Keratinocyte (primary cell): ENCODE measurements at regions not wholly inside any gene's neighbourhood (a gene's known extent, or its start where the extent isn't known, plus 50 kb on each side); places are given as distances from the start of the nearest gene placed in this dataset.

Source experiments
- DNase-seq: peaks from one replicate; pipeline ENCODE4 v3.0.0-alpha.2; 2011; ENCODE audit warnings: low read depth, missing footprints, low spot score
- FAIRE-seq: peaks from 2 replicates; lab custom pipeline; 2011; peaks lifted over from hg19 to GRCh38; lab: Jason Lieb, UNC
- H2AFZ ChIP-seq: 2 replicates; pipeline ENCODE4 v1.6.0; 2012; ENCODE audit warnings: low read length, control low read depth, inconsistent platforms; ENCODE audit not compliant: control insufficient read depth
- H3K27ac ChIP-seq: 2 replicates; pipeline ENCODE4 v1.5.1; 2011; ENCODE audit warnings: low read length; ENCODE audit not compliant: control insufficient read depth, insufficient read depth
- H3K27me3 ChIP-seq: 3 replicates; pipeline ENCODE4 v1.6.0; 2011; ENCODE audit warnings: low read length; ENCODE audit not compliant: control insufficient read depth, insufficient read depth; ENCODE audit errors: extremely low read depth
- H3K36me3 ChIP-seq, 2 experiments: 2 replicates in 1 of 2; 3 replicates in 1 of 2; pipeline ENCODE4 v1.5.1; 2011; ENCODE audit warnings: low read length in 2 of 2, mild to moderate bottlenecking in 1 of 2; ENCODE audit not compliant: control insufficient read depth in 2 of 2, insufficient read depth in 2 of 2; ENCODE audit errors: extremely low read depth in 1 of 2
- H3K4me1 ChIP-seq: 3 replicates; pipeline ENCODE4 v1.5.1; 2011; ENCODE audit warnings: low read length; ENCODE audit not compliant: control insufficient read depth, insufficient read depth; ENCODE audit errors: extremely low read depth
- H3K4me2 ChIP-seq: 3 replicates; pipeline ENCODE4 v1.6.0; 2011; ENCODE audit warnings: low read depth, low read length; ENCODE audit not compliant: control insufficient read depth, insufficient read depth; ENCODE audit errors: extremely low read depth
- H3K4me3 ChIP-seq, 3 experiments: fragments of 200-600 bp in 1 of 3; sonication (generic) in 1 of 3; 2 replicates in 2 of 3; 3 replicates in 1 of 3; pipeline ENCODE4 v1.5.1; 2011 to 2016; ENCODE audit warnings: low read length in 3 of 3, mild to moderate bottlenecking in 3 of 3, control low read depth in 2 of 3, inconsistent platforms in 1 of 3, low read depth in 1 of 3, mixed read lengths in 1 of 3, mixed run types in 1 of 3, moderate library complexity in 1 of 3; ENCODE audit not compliant: control insufficient read depth in 2 of 3, insufficient read depth in 2 of 3; ENCODE audit errors: extremely low read depth in 1 of 3
- H3K79me2 ChIP-seq: 2 replicates; pipeline ENCODE4 v1.6.0; 2012; ENCODE audit warnings: low read length; ENCODE audit not compliant: control insufficient read depth, insufficient read depth
- H3K9ac ChIP-seq: 3 replicates; pipeline ENCODE4 v1.6.0; 2011; ENCODE audit warnings: low read length; ENCODE audit not compliant: control insufficient read depth, insufficient read depth; ENCODE audit errors: extremely low read depth
- H3K9me1 ChIP-seq: 3 replicates; pipeline ENCODE4 v1.6.0; 2011; ENCODE audit warnings: low read length; ENCODE audit not compliant: control insufficient read depth, insufficient read depth; ENCODE audit errors: extremely low read depth
- H3K9me3 ChIP-seq: 2 replicates; pipeline ENCODE4 v1.5.1; 2012; ENCODE audit warnings: low read depth, low read length; ENCODE audit not compliant: control insufficient read depth
- H4K20me1 ChIP-seq: 3 replicates; pipeline ENCODE4 v1.6.0; 2011; ENCODE audit warnings: low read length; ENCODE audit not compliant: control insufficient read depth, insufficient read depth; ENCODE audit errors: extremely low read depth
- CTCF ChIP-seq, 3 experiments: IDR thresholded peaks in 1 of 3; conservative IDR thresholded peaks in 1 of 3; optimal IDR thresholded peaks in 1 of 3; 2 replicates in 2 of 3; 3 replicates in 1 of 3; pipeline versions ENCODE3 to v1.5.1; 2011; ENCODE audit warnings: low read length in 3 of 3, mild to moderate bottlenecking in 3 of 3, moderate library complexity in 2 of 3, control low read depth in 1 of 3, inconsistent platforms in 1 of 3; ENCODE audit not compliant: insufficient read depth in 2 of 3; ENCODE audit errors: extremely low read depth in 1 of 3
- EZH2 ChIP-seq: IDR thresholded peaks from one replicate; pipeline ENCODE4 v1.6.1; 2012; ENCODE audit warnings: inconsistent platforms, mild to moderate bottlenecking, low read length, moderate library complexity
- dilution Hi-C: fragments of 300-500 bp; cut with MboI; formaldehyde crosslinking; loops from one replicate; pipeline ENCODE4 v1.7.0; 2020; ENCODE audit warnings: low sequenced_read_pairs; ENCODE audit not compliant: extremely low pct_ligation_motif_present

DNA sequence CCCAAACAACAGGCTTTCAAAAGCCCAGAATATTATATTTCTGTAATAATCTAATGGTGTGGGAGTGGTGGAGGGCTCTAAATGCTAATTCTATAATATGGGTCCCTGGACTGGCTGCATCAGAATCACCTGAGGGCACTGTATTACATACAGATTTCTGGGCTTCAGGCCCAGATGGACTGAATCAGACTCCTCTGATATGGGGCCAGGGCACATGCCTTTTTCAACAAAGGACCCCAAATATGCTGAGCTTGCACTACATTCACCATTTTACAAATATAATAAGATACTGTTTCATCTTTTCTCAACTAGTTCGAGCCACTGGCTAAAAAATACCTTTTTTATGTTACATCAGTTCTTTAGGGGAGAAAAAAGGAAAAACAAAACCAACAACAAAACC, 309.7 kb downstream of the MAP2K6 start:
- no peaks in the 10 kb centered on the region for H4K20me1 ChIP-seq
- no peaks in the 10 kb centered on the region for H3K79me2 ChIP-seq
- no peak overlapping the region for H3K27ac ChIP-seq
- no peak overlapping the region for H3K4me3 ChIP-seq
- no peak overlapping the region for H2AFZ ChIP-seq
- H3K9ac ChIP-seq: no peak overlapping the region
- no peak overlapping the region for H3K4me2 ChIP-seq
- H3K9me1 ChIP-seq: no peaks in the 10 kb centered on the region
- H3K9me3 ChIP-seq: no peaks in the 10 kb centered on the region
- dilution Hi-C loops: no loop called here
- FAIRE-seq: no peak
- no peaks in the 10 kb centered on the region for H3K4me1 ChIP-seq
- DNase-seq: no peak
- no peaks in the 10 kb centered on the region for H3K36me3 ChIP-seq
- TF ChIP-seq EZH2 (no peak), CTCF (optimal IDR thresholded peaks at IDR 0.05 in 1 of 3, IDR thresholded peaks at IDR 0.05 in 1 of 3, conservative IDR thresholded peaks at IDR 0.05 in 1 of 3; ENCODE audit: extremely low read depth in 1 of 3, insufficient read depth in 2 of 3, low read length in 3 of 3) (no peak)
- H3K27me3 ChIP-seq: no peaks in the 10 kb centered on the region

GRCh38 chr17:69725146-69725545, 310.6 kb downstream of the MAP2K6 start:
- peaks cover 6% of the 10 kb centered on the region for H3K4me1 ChIP-seq
- H3K27ac ChIP-seq: no peak overlapping the region
- no peaks in the 10 kb centered on the region for H3K36me3 ChIP-seq
- no peak for FAIRE-seq
- TF ChIP-seq CTCF (optimal IDR thresholded peaks at IDR 0.05 in 1 of 3, IDR thresholded peaks at IDR 0.05 in 1 of 3, conservative IDR thresholded peaks at IDR 0.05 in 1 of 3; ENCODE audit: extremely low read depth in 1 of 3, insufficient read depth in 2 of 3, low read length in 3 of 3) (no peak), EZH2 (no peak)
- no peak overlapping the region for H3K4me3 ChIP-seq
- dilution Hi-C loops: no loop called here
- H3K9ac ChIP-seq: no peak overlapping the region
- H3K9me1 ChIP-seq: no peaks in the 10 kb centered on the region
- DNase-seq: no peak
- no peak overlapping the region for H3K4me2 ChIP-seq
- H3K27me3 ChIP-seq: no peaks in the 10 kb centered on the region
- H3K79me2 ChIP-seq: no peaks in the 10 kb centered on the region
- H4K20me1 ChIP-seq: no peaks in the 10 kb centered on the region
- no peaks in the 10 kb centered on the region for H3K9me3 ChIP-seq
- no peak overlapping the region for H2AFZ ChIP-seq
